Cardiac fibroblast (primary cell): ENCODE measurements at regions not wholly inside any gene's neighbourhood (a gene's known extent, or its start where the extent isn't known, plus 50 kb on each side); places are given as distances from the start of the nearest gene placed in this dataset.
"Not testable (repeated sequence)": the region's sequence is repeated elsewhere in the genome, so short reads cannot be mapped to it uniquely, and the experiment has no call there.

ENCODE experiments used
- DNase-seq, 2 donors: peaks; one replicate each; pipeline versions ENCODE4 v3.0.0 to v3.0.0-alpha.2; 2010; ENCODE audit warnings: low read depth in 2 of 2
- H3K4me3 ChIP-seq, 2 donors: replicated peaks in 1 of 2; 1 replicate in 1 of 2; 2 replicates in 1 of 2; pipeline ENCODE4 v1.5.1; 2011; ENCODE audit warnings: low read depth in 2 of 2, low read length in 2 of 2, mild to moderate bottlenecking in 2 of 2, moderate library complexity in 1 of 2
- TF ChIP-seq, protein P1 (sequence below): IDR thresholded peaks from one replicate; pipeline ENCODE4 v1.5.1; 2011; ENCODE audit warnings: low read depth, mild to moderate bottlenecking, low read length, inconsistent platforms

DNA sequence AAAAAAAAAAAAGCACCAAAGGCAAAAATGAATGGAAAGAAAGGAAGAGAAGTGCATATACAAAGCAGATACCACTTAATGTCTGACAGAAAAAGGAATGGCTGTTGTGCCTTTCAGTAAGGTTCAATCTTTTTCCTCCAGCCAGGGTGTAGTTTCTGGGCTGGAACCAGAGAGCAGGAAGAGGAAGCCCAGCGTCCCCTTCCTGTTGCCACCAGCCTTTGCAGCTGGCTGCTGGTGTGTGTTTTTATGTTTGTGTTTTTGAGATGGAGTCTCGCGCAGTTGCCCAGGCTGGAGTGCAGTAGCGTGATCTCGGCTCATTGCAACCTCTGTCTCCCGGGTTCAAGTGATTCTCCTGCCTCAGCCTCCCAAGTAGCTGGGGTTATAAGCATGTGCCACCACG, 64.6 kb upstream of the LTA4H start:
- no peak for DNase-seq

DNA sequence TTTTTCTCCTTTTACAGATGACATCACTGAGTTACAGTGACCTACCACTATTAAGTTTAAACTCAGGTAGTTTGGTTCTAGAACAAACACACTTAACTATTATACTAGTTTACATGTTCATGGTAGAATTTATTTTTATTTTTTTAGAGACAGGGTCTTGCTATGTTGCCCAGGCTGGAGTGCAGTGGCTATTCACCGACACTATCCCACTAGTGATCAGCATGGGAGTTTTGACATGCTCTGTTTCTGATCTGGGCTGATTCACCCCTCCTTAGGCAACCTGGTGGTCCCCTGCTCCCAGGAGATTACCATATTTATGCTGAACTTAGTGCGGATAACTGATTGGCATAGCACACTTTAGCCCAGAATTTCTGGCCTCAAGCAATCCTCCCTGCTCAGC, 66.4 kb upstream of the LTA4H start:
- H3K4me3 ChIP-seq: no peak overlapping the region
- no peak for DNase-seq
- TF ChIP-seq, protein P1, sequence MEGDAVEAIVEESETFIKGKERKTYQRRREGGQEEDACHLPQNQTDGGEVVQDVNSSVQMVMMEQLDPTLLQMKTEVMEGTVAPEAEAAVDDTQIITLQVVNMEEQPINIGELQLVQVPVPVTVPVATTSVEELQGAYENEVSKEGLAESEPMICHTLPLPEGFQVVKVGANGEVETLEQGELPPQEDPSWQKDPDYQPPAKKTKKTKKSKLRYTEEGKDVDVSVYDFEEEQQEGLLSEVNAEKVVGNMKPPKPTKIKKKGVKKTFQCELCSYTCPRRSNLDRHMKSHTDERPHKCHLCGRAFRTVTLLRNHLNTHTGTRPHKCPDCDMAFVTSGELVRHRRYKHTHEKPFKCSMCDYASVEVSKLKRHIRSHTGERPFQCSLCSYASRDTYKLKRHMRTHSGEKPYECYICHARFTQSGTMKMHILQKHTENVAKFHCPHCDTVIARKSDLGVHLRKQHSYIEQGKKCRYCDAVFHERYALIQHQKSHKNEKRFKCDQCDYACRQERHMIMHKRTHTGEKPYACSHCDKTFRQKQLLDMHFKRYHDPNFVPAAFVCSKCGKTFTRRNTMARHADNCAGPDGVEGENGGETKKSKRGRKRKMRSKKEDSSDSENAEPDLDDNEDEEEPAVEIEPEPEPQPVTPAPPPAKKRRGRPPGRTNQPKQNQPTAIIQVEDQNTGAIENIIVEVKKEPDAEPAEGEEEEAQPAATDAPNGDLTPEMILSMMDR: no peak

More for the DNA sequence above, 64.6 kb upstream of the LTA4H start:
- TF ChIP-seq, protein P1: no peak
- no peak overlapping the region for H3K4me3 ChIP-seq

DNA sequence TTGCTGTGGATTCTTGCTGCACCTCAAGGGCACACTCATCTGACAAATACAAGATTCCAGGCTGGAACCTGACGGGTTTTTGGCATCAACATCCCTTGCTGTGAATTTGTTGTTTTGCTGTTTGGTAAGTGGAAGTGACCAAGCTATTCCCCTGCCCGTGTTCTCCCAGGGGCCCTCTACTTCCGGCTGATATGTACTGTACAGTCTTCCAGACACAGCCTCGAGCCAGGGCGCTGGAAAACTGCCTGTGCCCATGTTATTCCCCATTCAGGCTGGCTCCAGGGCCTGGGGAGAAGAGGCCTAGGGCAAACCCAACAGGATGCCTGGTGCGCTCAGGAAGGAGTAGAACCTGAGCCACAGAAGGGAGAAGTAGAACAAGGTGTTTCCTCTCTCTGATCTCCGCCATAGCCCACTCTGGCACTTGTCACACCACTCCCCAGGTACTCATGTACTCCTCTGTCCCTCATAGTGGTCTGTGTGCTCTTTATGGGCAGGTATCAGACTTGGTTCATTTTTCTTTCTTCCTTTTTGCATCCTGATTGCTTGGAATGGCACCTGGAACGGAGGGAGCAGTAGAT, 67.8 kb upstream of the LTA4H start:
- DNase-seq: peak; percentile 20 to 65
- no peak overlapping the region for H3K4me3 ChIP-seq
- TF ChIP-seq, protein P1: no peak

- DNase-seq: no peak
- H3K4me3 ChIP-seq: no peak overlapping the region
- TF ChIP-seq, protein P1: no peak
Observed at GRCh38 chr12:96104566-96104965, 69.2 kb upstream of the LTA4H start.

DNA sequence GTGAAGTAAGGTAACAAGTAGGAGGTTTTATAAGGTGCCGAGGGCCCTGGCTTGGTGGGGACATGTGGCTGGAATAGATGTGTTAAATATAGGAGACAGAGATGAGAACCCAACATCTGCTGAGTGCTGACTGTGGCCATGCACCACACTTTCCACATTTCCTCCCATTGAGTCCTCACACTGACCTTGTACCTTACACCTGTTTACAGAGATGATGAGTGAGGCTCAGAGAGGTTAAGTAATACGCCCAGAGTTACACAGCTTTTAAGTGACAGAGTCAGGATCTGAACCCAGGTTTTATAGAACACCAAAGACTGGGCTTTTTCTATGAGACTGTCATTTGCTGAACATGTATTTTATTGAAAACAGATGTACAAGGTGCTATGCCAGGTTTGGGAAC, 70.8 kb upstream of the LTA4H start:
- no peak overlapping the region for H3K4me3 ChIP-seq
- TF ChIP-seq, protein P1: no peak
- no peak for DNase-seq

GRCh38 chr12:96107236-96107635, 71.8 kb upstream of the LTA4H start:
- no peak for DNase-seq
- TF ChIP-seq, protein P1: no peak
- H3K4me3 ChIP-seq: no peak overlapping the region

DNA sequence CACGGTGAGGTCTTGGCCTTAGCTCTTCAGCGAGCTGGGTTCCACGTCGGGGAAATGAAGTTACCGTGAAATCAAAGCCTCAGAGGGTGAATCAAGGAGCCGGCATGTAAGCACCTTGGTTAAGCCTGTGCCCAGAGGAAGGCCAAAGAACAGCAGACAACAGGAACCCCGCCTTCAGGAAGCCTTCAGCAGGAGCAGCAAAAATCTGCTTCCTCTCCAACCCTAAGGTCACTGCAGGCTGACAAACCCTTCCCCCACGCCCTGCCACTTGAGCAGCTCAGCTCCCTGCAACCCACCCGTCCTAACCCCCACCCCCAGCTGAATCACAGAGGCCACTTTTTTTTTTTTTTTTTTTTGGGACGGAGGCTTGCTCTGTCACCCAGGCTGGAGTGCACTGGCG, 72.9 kb upstream of the LTA4H start:
- TF ChIP-seq, protein P1: no peak
- DNase-seq: peak in 1 of 2 donors; percentile 17
- no peak overlapping the region for H3K4me3 ChIP-seq

DNA sequence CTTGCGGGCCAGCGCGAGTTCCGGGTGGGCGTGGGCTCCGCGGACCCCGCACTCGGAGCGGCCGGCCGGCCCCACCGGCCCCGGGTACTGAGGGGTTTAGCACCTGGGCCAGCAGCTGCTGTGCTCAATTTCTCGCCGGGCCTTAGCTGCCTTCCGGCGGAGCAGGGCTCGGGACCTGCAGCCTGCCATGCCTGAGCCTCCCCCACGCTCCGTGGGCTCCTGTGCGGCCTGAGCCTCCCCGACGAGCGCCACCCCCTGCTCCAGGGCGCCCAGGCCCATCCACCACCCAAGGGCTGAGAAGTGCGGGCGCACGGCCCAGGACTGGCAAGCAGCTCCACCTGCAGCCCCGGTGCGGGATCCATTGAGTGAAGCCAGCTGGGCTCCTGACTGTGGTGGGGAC, 73.6 kb upstream of the LTA4H start:
- not testable (repeated sequence) for DNase-seq, H3K4me3 ChIP-seq
